Fibroblast of lung (primary cell): ENCODE measurements at regions not wholly inside any gene's neighbourhood (a gene's known extent, or its start where the extent isn't known, plus 50 kb on each side); places are given as distances from the start of the nearest gene placed in this dataset.

ENCODE experiments used
- CTCF ChIP-seq, 2 donors: IDR thresholded peaks in 1 of 2; conservative IDR thresholded peaks in 1 of 2; 1 replicate in 1 of 2; 2 replicates in 1 of 2; pipeline ENCODE4 v1.5.1; 2011 to 2012; ENCODE audit warnings: low read length in 2 of 2, control low read depth in 1 of 2, inconsistent platforms in 1 of 2, low read depth in 1 of 2, mild to moderate bottlenecking in 1 of 2
- EZH2 ChIP-seq: IDR thresholded peaks from 2 replicates; pipeline ENCODE4 v1.5.1; 2012; ENCODE audit warnings: low read length, control low read depth, mild to moderate bottlenecking; ENCODE audit errors: missing control alignments

GRCh38 chr20:11328839-11329238 is 588.9 kb upstream of the BTBD3 start:
- TF ChIP-seq CTCF (conservative IDR thresholded peaks at IDR 0.05 in 1 of 2, IDR thresholded peaks at IDR 0.05 in 1 of 2; ENCODE audit: low read depth in 1 of 2, low read length in 2 of 2): no peak
- TF ChIP-seq EZH2: no peak
